CD4-positive, alpha-beta T cell treated with Interleukin-15 for 1 hour (primary cell): ENCODE measurements at regions not wholly inside any gene's neighbourhood (a gene's known extent, or its start where the extent isn't known, plus 50 kb on each side); places are given as distances from the start of the nearest gene placed in this dataset.
"Not testable (repeated sequence)": the region's sequence is repeated elsewhere in the genome, so short reads cannot be mapped to it uniquely, and the experiment has no call there.

ENCODE experiments used
- DNase-seq: peaks from one replicate; pipeline ENCODE4 v3.0.0-alpha.2; 2020

DNA sequence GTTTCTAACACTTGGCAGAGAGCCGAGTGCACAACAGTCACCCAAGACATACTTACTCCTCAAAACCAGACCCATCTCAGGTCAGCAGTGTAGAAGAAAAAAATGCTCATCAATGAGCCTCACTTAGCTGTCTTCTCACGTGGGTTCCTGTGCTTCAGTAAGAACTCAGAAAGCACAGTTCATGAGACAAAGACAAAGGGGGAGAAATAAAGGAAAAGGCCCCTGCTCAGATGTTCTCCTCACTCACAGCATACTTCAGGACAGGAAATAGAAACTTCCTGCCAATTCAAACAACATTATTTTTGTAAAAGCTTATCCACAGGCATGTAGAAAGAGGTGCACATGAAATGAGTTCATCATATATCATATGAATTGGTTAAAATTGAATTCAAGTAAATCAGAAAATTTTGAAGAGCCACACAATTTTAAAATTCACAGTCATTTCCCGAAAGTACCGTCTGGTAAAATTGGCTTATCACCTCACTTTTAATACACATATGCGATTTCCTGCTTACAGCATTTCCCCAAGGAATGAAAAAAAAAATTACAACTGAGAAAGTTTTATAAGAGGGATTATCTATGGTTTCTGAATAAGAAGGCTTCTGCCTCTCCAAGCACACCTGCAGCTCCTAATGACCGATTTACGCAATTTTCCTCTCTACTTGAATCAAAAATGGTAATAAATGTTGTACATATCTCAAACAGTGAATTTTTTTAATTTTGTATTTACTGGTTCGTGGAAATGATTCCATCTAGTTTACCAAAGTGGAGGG is 328.3 kb downstream of the TMEM167A start:
- DNase-seq, result no peak

DNA sequence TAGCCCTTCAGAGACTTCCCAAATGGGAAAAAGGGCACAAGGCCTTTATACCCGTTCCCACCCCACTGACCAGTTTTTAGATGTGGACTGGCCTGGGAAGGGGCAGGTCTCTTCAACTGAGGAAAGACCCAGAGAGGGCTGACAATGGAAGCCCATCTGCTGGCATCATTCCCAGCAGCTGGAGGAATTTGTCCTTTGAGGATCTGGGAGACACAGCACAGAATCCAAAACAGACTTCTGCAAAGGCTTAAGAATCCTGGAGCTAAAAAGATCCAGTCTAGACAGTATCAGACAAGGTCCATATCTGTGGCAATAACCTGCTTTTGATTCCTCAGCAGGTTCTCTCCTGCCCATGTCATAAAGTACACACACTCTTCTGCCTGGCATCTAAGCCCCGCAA is 329.2 kb downstream of the TMEM167A start:
- no peak for DNase-seq

DNA sequence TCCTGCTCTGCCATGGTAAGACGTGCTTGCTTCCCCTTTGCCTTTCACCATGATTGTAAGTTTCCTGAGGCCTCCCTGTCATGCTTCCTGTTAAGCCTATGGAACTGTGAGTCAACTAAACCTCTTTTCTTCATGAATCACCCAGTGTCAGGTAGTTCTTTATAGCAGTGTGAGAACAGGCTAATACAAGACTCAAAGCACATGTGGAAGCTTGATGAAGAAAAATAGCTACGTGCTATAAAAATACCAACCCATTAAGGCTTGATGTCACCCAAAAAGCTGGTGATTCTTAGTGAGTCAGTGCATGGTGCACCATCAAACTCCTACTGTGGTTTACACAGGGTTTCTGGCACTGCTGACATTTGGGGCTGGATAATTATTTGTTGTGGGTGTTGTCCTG is 332.2 kb downstream of the TMEM167A start:
- DNase-seq, result no peak

DNA sequence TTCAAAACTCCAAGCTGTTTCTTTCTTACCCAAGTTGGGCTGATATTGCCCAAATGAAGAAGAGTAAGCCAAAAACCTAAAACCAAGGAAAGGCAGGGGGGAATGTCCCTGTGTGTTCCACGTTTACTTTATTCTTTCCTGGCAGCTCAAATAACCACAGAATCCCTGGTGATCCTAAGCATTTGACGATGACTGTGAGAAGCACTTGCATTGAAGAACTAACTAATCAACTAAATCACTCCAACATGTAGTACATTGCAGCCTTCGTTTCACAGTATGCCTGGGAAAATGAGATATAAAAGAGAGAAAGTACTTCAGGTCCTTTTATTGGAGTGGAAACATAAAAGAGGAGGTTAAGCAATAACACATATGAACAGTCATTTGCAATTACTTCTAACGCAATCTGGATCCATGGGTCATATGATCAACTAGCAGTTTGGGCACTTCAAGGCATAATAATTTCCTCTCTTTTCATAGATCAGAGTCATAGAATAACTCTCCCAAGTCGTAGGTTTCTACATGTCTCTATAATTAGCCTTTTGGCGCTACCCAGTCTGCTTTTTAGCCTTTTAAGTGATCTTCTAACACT is 338.4 kb downstream of the TMEM167A start:
- DNase-seq, result no peak

DNA sequence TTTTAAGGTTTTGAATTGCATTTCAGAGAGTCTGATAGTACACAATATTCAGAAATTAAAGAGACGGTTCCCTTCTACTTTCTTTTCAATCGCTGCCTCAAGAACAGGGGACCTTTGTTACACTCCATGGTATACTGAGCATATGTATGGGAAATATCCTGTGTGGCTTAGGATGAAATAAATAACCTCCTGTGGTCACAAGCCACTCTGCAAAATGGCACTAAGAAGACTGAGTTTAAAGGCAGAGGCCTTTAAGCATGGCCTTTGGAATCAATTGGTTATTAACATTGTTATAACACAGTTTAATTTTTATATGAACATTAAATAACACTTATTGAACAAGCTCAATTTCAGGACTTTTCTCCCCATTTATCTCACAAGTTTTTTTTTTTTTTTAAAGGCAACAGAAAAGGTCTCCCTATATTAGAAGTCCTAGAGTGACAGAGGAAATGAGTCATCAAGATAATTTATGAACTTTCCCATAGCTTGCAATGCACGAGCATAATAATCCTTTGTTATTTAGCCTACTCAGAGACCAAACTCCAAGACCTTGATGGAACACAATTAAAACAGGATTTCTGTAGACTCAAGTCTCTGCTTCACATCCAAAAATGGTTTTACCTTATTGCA is 341.9 kb downstream of the TMEM167A start:
- no peak for DNase-seq

GRCh38 chr5:82734347-82734746 is 342.8 kb downstream of the TMEM167A start:
- DNase-seq, result no peak

DNA sequence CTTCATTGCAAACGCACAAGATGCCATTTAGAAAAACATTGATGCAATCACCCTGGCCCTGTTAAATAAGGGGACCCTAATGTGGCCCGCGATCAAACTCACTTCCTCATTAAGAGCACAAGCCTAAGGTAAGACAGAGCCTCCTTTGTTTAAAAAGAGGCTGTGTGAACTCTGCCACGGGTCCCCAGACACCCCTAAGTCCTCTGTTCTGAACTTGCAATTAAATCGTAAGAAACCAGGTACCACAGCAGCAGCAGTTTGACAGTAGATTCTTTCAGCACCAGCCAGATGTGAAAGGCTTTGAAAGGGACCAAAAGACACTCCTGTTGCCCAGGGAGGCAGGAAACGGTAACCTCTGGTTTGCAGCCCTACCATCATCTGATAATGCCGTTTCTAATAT is 346.3 kb downstream of the TMEM167A start:
- DNase-seq, result no peak

- no peak for DNase-seq
Measured at GRCh38 chr5:82728926-82729702, 348.1 kb downstream of the TMEM167A start.

GRCh38 chr5:82723168-82723567 is 354.0 kb downstream of the TMEM167A start:
- DNase-seq, result no peak

- no peak for DNase-seq
Measured at GRCh38 chr5:82721087-82721410, 356.1 kb downstream of the TMEM167A start.

GRCh38 chr5:82720213-82721086 is 356.7 kb downstream of the TMEM167A start:
- DNase-seq, result no peak

DNA sequence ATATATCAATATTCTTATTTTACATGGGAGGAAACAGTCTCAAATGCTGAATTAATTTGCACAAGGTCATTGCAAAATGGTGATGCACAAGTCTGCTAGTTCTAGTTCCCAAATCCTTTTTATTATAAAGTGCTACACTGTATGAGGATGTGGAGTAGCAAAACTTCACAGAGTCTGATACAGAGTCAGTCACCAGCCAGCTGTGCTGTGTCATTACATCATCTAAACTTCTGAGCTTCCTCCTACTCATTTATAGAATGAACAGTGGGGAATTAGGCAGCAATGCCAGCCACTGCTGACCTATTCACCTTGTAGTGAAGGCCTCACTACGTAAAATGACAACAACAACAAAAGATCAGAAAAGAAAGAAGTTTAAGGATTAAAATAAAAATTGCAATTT is 357.8 kb downstream of the TMEM167A start:
- no peak for DNase-seq

DNA sequence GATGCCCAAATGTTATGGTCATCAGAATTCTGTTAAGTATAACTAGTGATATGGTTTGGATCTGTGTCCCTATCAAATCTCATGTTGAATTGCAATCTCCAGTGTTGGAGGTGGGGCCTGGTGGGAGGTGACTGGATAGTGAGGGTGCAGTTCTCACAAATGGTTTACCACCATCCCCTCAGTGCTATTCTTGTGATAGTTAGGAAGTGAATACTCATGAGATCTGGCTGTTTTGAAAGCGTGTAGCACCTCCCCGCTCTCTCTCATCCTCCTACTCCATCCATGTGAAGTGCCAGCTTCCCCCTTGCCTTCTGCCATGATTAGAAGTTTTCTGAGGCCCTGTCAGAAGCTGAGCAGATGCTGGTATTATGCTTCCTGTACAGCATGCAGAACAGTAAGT is 359.5 kb downstream of the TMEM167A start:
- DNase-seq, result no peak

DNA sequence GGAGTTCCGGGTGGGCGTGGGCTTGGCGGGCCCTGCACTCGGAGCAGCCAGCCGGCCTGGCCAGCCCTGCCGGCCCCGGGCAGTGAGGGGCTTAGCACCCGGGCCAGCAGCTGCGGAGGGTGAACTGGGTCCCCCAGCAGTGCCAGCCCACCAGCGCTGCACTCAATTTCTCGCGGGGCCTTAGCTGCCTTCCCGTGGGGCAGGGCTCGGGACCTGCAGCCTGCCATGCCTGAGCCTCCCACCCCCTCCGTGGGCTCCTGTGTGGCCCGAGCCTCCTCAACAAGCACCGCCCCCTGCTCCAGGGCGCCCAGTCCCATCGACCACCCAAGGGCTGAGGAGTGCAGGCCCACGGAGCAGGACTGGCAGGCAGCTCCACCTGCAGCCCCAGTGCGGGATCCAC is 362.5 kb downstream of the TMEM167A start:
- not testable (repeated sequence) for DNase-seq

- no peak for DNase-seq
Measured at GRCh38 chr5:82713811-82714210, 363.4 kb downstream of the TMEM167A start.

DNA sequence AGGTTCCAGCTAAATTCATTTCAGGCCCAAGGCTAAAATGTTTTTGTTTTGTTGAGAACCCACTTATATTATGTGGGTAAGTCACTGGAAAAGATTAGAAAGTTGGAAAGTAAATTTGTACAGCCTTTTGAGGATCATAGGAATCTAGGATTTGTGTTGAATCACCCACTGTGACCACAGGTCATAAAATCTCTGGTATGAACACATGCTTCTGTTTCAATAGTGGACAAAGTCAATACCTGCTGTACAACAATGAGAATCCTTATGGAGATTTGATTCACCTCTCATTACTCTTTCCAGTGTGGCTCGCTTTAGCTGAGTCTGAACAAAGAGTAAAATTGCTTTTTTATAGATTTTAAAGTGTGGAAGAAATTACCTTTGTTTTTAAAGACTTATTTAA is 369.5 kb downstream of the TMEM167A start:
- DNase-seq, result no peak

DNA sequence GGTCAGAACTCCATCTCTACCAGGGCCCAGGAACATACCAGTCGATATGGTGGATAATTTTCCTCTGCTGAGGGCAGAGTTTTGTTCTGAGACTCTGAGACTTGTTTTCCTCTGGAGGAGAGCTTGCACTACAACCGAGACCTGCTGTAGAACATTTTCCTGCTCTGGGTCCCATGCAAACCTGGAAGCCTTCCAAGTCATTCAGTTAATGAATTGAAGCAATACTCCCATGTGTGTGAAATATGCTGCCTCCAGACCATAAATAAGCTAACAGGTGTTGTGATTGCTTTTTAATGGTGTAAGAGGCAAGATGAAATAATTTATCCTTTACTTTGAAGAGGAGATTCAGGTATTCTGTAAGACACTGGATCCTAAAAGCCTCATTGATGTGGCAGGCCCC is 372.8 kb downstream of the TMEM167A start:
- DNase-seq, result no peak

DNA sequence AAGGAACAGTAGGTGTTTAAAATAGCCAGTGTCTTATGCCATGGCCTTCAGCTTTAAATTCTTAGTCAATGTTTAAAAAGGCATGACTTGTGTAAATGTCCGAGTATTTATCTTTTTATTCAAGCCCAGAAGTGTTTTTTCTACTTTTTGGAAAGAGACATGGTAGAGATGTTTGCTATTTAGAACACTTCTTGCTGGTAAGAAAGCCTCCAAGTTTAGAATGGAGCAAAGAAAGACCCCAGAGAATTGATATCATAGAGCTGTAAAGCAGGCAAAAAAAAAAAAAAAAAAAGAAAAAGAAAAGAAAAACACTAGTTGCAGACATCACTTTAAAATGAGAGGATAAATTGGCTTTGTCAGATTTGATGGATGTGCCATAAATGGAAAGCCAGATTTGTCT is 375.1 kb downstream of the TMEM167A start:
- no peak for DNase-seq

DNA sequence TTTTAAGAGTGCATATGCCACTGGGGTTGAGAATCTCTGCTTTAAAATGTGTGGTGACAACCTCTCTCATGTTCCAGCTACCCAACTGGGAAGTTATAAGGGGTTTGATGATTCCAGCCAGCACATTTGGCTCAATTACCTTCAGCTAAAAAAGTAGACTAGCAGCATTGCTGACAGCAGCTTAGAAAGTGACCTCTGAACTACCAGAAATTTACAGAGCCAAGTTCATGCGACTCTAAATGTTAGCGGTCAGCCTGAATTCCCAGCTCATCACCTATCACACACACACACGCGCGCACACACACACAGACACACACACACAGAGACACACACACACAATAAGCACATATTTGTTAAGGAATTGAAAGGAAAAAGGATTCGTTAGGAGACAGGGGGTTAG is 377.5 kb downstream of the TMEM167A start:
- no peak for DNase-seq

GRCh38 chr5:82698026-82698425 is 379.2 kb downstream of the TMEM167A start:
- no peak for DNase-seq

- no peak for DNase-seq
Measured at GRCh38 chr5:82694711-82695285, 382.4 kb downstream of the TMEM167A start.

GRCh38 chr5:82692826-82693225 is 384.4 kb downstream of the TMEM167A start:
- DNase-seq, result no peak
